ENCODE measurements at regions not wholly inside any gene's neighbourhood (a gene's known extent, or its start where the extent isn't known, plus 50 kb on each side); places are given as distances from the start of the nearest gene placed in this dataset.

DNA sequence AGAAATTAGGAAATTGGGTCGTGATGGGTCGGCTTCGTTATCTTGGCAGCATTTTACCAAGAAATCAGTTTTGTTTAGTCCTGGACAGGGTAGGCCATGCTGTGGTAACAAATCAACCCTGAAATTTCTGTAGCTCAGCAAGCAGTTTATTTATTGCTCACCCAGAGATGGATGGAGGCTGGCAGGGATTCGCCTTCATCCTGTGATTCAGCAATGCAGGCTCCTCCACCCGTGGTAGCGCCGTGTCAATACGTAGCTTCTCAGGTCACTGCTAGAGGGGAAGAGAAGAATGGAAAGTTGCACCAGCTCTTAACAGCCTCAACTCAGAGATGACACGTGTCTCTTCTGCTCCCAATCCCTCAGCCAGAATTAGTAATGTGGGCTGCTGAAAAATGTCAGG is 157.0 kb upstream of the SGK1 start:
- no peaks in the 10 kb centered on the region for H3K9me3 ChIP-seq
- H3K27me3 ChIP-seq = no peaks in the 10 kb centered on the region
- H3K4me3 ChIP-seq = no peak overlapping the region
- H3K36me3 ChIP-seq = no peaks in the 10 kb centered on the region
- TF ChIP-seq POLR2A (IDR thresholded peaks at IDR 0.05) = no peak
- TF ChIP-seq, protein P1, sequence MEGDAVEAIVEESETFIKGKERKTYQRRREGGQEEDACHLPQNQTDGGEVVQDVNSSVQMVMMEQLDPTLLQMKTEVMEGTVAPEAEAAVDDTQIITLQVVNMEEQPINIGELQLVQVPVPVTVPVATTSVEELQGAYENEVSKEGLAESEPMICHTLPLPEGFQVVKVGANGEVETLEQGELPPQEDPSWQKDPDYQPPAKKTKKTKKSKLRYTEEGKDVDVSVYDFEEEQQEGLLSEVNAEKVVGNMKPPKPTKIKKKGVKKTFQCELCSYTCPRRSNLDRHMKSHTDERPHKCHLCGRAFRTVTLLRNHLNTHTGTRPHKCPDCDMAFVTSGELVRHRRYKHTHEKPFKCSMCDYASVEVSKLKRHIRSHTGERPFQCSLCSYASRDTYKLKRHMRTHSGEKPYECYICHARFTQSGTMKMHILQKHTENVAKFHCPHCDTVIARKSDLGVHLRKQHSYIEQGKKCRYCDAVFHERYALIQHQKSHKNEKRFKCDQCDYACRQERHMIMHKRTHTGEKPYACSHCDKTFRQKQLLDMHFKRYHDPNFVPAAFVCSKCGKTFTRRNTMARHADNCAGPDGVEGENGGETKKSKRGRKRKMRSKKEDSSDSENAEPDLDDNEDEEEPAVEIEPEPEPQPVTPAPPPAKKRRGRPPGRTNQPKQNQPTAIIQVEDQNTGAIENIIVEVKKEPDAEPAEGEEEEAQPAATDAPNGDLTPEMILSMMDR (IDR thresholded peaks at IDR 0.05) = no peak
- intact Hi-C loops (cut with DNase I) = loop anchor here in 1 of 10 donors (5.0 kb wide), 1 partner anchor 37 kb away; no protein-coding TSS in a partner anchor
- 95 to 96% (median 95%) methylated on average over 9 of the region's 9 CpGs for WGBS, 4 donors
- H3K4me1 ChIP-seq = no peaks in the 10 kb centered on the region
- ATAC-seq (no peak), DNase-seq (no peak)
- no peak overlapping the region for H3K27ac ChIP-seq

DNA sequence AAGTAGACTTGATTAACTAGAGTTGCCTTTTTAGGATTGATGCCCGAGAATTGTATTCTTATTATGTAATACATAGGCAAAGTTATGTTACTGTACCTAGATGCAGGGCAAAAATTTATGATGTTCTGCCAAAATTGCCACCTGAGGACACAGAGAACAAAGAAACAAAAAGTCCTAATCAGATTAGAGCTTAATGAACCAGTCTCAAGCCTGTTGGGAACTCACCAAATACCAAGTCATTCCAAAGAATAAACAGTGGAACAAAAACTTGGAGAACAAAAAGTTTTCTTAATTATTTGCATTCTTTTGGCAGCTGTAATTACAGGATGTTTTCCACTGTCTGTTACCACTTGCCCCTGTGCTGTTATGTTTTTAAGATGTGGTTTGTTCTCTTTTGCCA is 154.7 kb upstream of the SGK1 start:
- Histone ChIP-seq H3K27me3 (no peaks in the 10 kb centered on the region), H3K4me3 (no peak overlapping the region), H3K9me3 (no peaks in the 10 kb centered on the region), H3K4me1 (no peaks in the 10 kb centered on the region), H3K36me3 (no peaks in the 10 kb centered on the region), H3K27ac (no peak overlapping the region)
- TF ChIP-seq, protein P1 (IDR thresholded peaks at IDR 0.05) = no peak
- TF ChIP-seq POLR2A (IDR thresholded peaks at IDR 0.05) = no peak
- DNase-seq = no peak
- no peak for ATAC-seq
- 89 to 94% (median 91%) methylated on average over 1 of the region's 1 CpG for WGBS, 4 donors
- intact Hi-C loops (cut with DNase I) = no loop called here

DNA sequence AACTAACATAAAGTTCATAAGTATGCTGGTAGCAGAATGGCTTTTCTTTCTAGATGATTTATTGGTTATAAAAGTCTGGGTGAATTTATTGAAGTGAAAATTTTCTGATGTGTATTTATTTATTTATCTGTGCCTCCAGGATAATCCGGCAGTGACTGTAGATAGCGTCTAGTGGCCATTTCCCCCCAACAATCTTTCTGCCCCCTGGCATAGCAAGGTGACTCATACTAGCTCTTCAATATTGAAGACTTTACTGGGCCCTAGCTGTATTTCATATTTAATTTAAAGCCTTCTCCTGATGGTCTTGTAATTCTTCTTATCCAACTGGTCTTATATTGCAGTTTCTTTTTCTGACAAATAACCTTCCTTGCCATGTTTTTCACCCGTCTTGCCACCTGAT is 154.1 kb upstream of the SGK1 start:
- WGBS, 4 donors = 94 to 97% (median 97%) methylated on average over 3 of the region's 3 CpGs
- no peak for TF ChIP-seq POLR2A (IDR thresholded peaks at IDR 0.05)
- TF ChIP-seq, protein P1 (IDR thresholded peaks at IDR 0.05) = no peak
- ATAC-seq = no peak
- no peak overlapping the region for H3K4me3 ChIP-seq
- H3K27ac ChIP-seq = no peak overlapping the region
- intact Hi-C loops (cut with DNase I) = no loop called here
- DNase-seq = no peak
- peaks cover 0 to 2% (median 0%) of the 10 kb centered on the region in 12 donors for H3K4me1 ChIP-seq
- H3K27me3 ChIP-seq = no peaks in the 10 kb centered on the region
- no peaks in the 10 kb centered on the region for H3K36me3 ChIP-seq
- no peaks in the 10 kb centered on the region for H3K9me3 ChIP-seq

DNA sequence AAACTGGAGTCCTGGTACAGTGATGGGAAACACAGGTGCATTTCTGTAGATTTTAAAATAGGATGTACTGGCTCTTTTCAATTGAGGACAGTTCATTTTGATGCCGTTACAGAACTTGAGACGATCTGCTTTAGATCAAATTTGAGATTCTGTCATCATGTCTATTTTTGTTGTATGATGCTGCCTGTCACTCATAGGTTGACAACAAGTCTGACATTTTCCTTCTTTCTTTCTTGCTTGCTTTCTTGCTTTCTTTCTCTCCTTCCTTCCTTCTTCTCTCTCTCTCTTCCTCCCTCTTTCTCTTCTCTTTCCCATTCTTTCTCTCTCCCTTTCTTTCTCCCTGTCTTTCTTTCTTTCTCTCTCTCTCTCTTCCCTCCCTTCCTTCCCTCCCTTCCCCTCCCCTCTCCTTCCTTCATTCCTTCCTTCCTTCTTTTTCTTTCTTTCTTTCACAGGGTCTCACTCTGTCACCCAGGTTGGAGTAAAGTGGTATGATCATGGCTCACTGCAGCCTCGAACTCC is 152.6 kb upstream of the SGK1 start:
- no peak overlapping the region for H3K27ac ChIP-seq
- no peaks in the 10 kb centered on the region for H3K9me3 ChIP-seq
- no peak for TF ChIP-seq POLR2A (IDR thresholded peaks at IDR 0.05)
- TF ChIP-seq, protein P1 (IDR thresholded peaks at IDR 0.05) = no peak
- H3K27me3 ChIP-seq = no peaks in the 10 kb centered on the region
- 57 to 72% (median 66%) methylated on average over 3 of the region's 3 CpGs for WGBS, 4 donors
- ATAC-seq (no peak), DNase-seq (no peak)
- H3K4me1 ChIP-seq = peaks cover 0 to 4% (median 0%) of the 10 kb centered on the region in 12 donors
- H3K4me3 ChIP-seq = no peak overlapping the region
- intact Hi-C loops (cut with DNase I) = no loop called here
- no peaks in the 10 kb centered on the region for H3K36me3 ChIP-seq

Measured in heart left ventricle (tissue), 16 donors.